Pons (tissue), 1 donor: ENCODE measurements at regions not wholly inside any gene's neighbourhood (a gene's known extent, or its start where the extent isn't known, plus 50 kb on each side); places are given as distances from the start of the nearest gene placed in this dataset.
"Not testable (repeated sequence)": the region's sequence is repeated elsewhere in the genome, so short reads cannot be mapped to it uniquely, and the experiment has no call there.

Source experiments
- DNase-seq: peaks from one replicate; pipeline ENCODE4 v3.0.0-alpha.2; 2016; ENCODE audit warnings: low spot score

- DNase-seq = peak; percentile 60
These were observed 62.6 kb upstream of the CDR2 start for GRCh38 chr16:22436823-22437652.

DNA sequence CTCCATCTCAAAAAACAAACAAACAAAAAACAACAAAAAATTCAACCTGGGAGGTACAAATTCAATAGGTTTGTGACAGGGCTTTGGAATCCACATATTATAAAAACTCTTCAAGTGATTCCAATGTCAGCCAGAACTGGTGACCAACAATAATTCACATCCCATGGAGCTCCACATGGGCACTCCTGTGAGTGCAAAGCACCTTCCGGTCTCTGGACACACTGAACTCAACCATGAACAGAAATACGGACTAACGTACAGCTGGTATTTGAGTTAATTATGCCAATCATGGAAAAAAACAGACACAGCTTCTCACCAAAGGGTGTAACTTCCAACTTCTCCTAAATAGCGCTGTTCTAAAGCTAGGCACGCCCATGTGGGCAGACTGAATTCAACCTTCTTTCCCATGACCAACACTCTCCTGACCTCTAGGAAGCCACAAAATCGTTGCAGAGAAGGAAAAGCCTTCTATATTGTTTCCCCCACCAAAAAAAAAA lies 62.0 kb upstream of the CDR2 start:
- DNase-seq = not testable (repeated sequence)

DNA sequence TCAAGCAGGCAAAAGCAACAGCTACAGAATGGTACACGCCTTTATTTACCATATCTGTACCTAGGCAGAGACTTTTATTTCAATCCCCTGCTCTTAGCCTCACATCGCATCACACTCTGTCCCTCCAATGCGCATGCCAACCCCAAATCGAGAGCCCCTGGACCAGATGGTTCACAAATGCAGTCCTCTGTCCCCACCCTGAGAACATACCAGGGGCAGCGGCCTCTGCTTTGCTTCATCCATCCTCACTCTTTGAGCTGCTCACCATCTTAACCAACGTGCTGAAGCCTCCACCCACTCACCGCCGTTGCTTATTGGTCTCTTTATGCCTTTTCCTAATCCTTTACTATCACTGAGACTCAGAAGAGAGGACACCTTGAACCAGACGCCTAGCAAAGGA lies 56.9 kb upstream of the CDR2 start:
- DNase-seq = not testable (repeated sequence)

DNA sequence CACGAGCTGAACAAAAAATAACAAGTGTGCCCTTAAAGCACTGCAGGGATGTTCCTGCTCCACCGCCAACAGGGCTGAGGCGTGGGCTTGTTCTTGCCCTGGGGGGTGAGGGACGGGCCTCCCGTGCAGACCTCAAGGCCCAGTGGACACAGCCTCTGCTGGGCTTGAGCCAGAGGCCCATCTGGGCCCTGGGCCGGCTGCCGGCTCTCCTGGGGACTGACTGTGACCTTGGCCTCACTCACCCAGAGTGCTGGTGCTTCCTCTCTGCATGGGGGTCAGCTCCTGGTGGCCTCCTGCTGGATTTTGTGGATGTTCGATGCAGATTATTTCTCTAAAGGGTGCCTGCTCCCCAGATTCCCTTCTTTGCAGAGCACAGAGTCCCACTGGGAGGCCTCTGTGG lies 54.2 kb upstream of the CDR2 start:
- no peak for DNase-seq

DNA sequence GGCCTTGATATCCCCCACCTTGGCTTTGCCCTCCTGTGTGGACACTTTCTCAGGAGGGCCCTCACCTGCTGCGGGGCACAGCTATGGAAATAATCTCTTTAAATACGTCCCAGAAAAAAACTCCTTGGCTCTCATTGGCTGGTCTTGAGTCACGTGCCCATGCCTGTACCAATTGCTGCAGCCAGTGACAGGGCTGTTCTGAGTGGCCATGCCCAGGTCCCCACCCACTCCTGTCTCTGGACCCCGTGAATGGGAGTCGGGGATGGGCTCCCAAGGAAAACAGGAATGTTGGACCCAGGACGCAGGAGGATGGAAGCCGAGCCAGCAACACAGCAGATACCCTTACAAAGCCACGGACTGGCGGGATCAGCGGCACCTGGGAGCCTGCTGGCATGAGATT lies 53.1 kb upstream of the CDR2 start:
- DNase-seq = no peak

GRCh38 chr16:22425847-22426246 lies 51.4 kb upstream of the CDR2 start:
- DNase-seq = no peak

DNA sequence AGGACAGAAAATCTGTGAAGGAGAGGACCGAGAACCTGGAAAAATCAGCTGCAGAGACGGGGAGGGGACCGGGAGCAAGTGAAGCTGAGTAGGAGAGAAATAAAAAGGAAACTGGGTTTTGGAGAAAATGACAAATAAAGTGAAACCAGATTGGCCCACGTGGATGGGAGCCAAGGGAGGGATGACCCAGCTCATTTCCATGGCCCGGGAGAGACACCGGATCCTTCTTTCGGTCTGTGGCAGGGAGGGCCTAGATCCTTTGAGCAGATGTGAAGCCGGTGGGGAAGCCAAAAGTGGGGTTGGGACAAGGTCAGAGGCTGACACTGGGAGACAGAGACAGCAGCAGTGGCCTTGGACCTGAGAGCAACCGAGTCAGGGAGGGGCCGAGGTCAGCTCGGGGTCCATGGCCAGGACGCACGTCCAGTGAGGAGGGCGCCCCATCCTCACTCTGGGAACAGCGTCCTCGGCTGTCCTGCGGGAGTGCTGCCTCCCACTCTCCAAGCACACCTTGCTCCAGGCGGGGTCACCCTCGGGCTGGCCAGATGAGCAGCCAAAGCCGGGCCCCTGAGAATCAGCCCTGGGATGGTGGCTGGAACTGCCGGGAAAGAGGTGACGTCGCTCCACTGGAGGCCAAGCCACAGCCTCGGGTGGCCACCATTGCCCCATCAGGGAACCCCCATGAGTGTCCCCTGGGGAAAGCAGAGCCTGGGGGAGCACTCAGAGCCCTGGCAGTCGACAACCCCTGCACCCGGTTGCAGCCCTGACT lies 50.8 kb upstream of the CDR2 start:
- peak; percentile 7 for DNase-seq

- peak; percentile 47 for DNase-seq
These were observed 49.9 kb upstream of the CDR2 start for GRCh38 chr16:22424161-22424937.
